GM12878 (cell line): ENCODE measurements at regions not wholly inside any gene's neighbourhood (a gene's known extent, or its start where the extent isn't known, plus 50 kb on each side); places are given as distances from the start of the nearest gene placed in this dataset.

Source experiments
- ATAC-seq: fragments of 200-7000 bp; cut with Tn5 transposase; 3 replicates; pipeline ENCODE4 v1.9.1; 2020; ENCODE audit warnings: mild to moderate bottlenecking, moderate library complexity
- BruUV-seq: library from RNA; stranded (reverse); fragments of 400-500 nt; replicated peaks from 2 replicates; lab custom pipeline; 2021; lab: Mats Ljungman, UMichigan
- CTCF ChIA-PET: fragments of 300-600 bp; sonication (Branson Sonifier 250); formaldehyde crosslinking; extraction: SDS; loops from one replicate; lab custom pipeline; 2021; ENCODE audit warnings: inconsistent platforms; lab: Yijun Ruan, JAX
- POLR2A ChIA-PET: fragments of 350-600 bp; formaldehyde crosslinking; extraction: SDS; loops from one replicate; lab custom pipeline; 2021; ENCODE audit warnings: inconsistent platforms; lab: Charles Lee
- RAD21 ChIA-PET: fragments of 300-600 bp; sonication (Branson Sonifier 250); formaldehyde crosslinking; loops from one replicate; lab custom pipeline; 2023; ENCODE audit warnings: antibody characterized with exemption; ENCODE audit not compliant: unreplicated experiment; lab: Charles Lee
- SMC1A ChIA-PET: fragments of 300-600 bp; sonication (Branson Sonifier 250); formaldehyde crosslinking; loops from one replicate; lab custom pipeline; 2023; ENCODE audit not compliant: unreplicated experiment, uncharacterized antibody; lab: Charles Lee
- DNase-seq: peaks from one replicate; pipeline ENCODE4 v3.0.0-alpha.2; 2011; ENCODE audit warnings: low read depth, low spot score
- FAIRE-seq: peaks from 3 replicates; lab custom pipeline; 2011; peaks lifted over from hg19 to GRCh38; lab: Jason Lieb, UNC
- H2AFZ ChIP-seq: 2 replicates; pipeline ENCODE4 v1.6.0; 2011; ENCODE audit warnings: low read depth, low read length, control low read depth; ENCODE audit not compliant: control insufficient read depth
- H3K27ac ChIP-seq: 2 replicates; pipeline ENCODE4 v1.5.1; 2011; ENCODE audit warnings: control low read depth; ENCODE audit not compliant: control insufficient read depth, insufficient read depth
- H3K27me3 ChIP-seq, 2 experiments: replicated peaks in 1 of 2; 2 replicates each; pipeline versions ENCODE4 v1.6.0 to v1.6.1; 2011; ENCODE audit warnings: low read length in 1 of 2; ENCODE audit not compliant: control insufficient read depth in 2 of 2, insufficient read depth in 2 of 2
- H3K36me3 ChIP-seq, 2 experiments: 2 replicates each; pipeline ENCODE4 v1.5.1; 2011; ENCODE audit warnings: low read length in 1 of 2; ENCODE audit not compliant: control insufficient read depth in 2 of 2, insufficient read depth in 2 of 2
- H3K4me1 ChIP-seq: 2 replicates; pipeline ENCODE4 v1.6.1; 2011; ENCODE audit warnings: mild to moderate bottlenecking, low read length, moderate library complexity, mixed read lengths; ENCODE audit not compliant: control insufficient read depth, insufficient read depth
- H3K4me2 ChIP-seq: 2 replicates; pipeline ENCODE4 v1.6.0; 2011; ENCODE audit warnings: control low read depth; ENCODE audit not compliant: control insufficient read depth, insufficient read depth
- H3K4me3 ChIP-seq: fragments of 200-600 bp; sonication (generic); 2 replicates; pipeline ENCODE4 v1.5.1; 2016
- H3K79me2 ChIP-seq: 2 replicates; pipeline ENCODE4 v1.6.0; 2011; ENCODE audit warnings: low read length; ENCODE audit not compliant: control insufficient read depth, insufficient read depth
- H3K9ac ChIP-seq: 2 replicates; pipeline ENCODE4 v1.8.0; 2011; ENCODE audit warnings: low read length, control low read depth, mixed read lengths; ENCODE audit not compliant: control insufficient read depth, insufficient read depth
- H3K9me3 ChIP-seq: replicated peaks from 3 replicates; pipeline ENCODE4 v1.5.1; 2011; ENCODE audit warnings: mild to moderate bottlenecking, low read length; ENCODE audit not compliant: control insufficient read depth, insufficient read depth
- H4K20me1 ChIP-seq: 2 replicates; pipeline ENCODE4 v1.6.0; 2011; ENCODE audit not compliant: control insufficient read depth, insufficient read depth
- BRCA1 ChIP-seq: IDR thresholded peaks from 2 replicates; pipeline ENCODE4 v1.6.1; 2011; ENCODE audit warnings: low read depth, low read length, improper control_type of control experiment
- CHD1 ChIP-seq: IDR thresholded peaks from 2 replicates; pipeline ENCODE4 v1.6.1; 2012; ENCODE audit warnings: low read depth, low read length, improper control_type of control experiment
- GABPA ChIP-seq: IDR thresholded peaks from 2 replicates; pipeline ENCODE4 v1.6.1; 2014; ENCODE audit warnings: antibody characterized with exemption, low read depth, mild to moderate bottlenecking, inconsistent platforms
- JUNB ChIP-seq: IDR thresholded peaks from 2 replicates; pipeline ENCODE4 v1.6.1; 2016; ENCODE audit warnings: antibody characterized with exemption, mild to moderate bottlenecking
- MYB ChIP-seq: fragments of 150-350 bp; IDR thresholded peaks from 2 replicates; pipeline ENCODE4 v1.6.1; 2014; ENCODE audit warnings: mild to moderate bottlenecking, low read depth, low read length, borderline replicate concordance
- NR2F1 ChIP-seq: fragments of 450-650 bp; conservative IDR thresholded peaks from 2 replicates; pipeline ENCODE4 v1.6.1; 2017; ENCODE audit warnings: mild to moderate bottlenecking
- NRF1 ChIP-seq: conservative IDR thresholded peaks from 2 replicates; pipeline ENCODE4 v1.6.1; 2011; ENCODE audit warnings: mild to moderate bottlenecking, low read depth, low read length, improper control_type of control experiment
- ZSCAN29 ChIP-seq: fragments of 450-650 bp; IDR thresholded peaks from 2 replicates; pipeline ENCODE4 v1.6.1; 2017; ENCODE audit warnings: mild to moderate bottlenecking, moderate library complexity
- in situ Hi-C: fragments of 300-500 bp; cut with MboI; formaldehyde crosslinking; loops from 9 replicates; pipeline ENCODE4 v1.14.3; 2018; ENCODE audit warnings: mixed read lengths
- intact Hi-C: fragments of 100-400 bp; cut with micrococcal nuclease; formaldehyde crosslinking; loops from one replicate; pipeline ENCODE4 v1.14.2; 2022; ENCODE audit not compliant: unreplicated experiment
- TF ChIP-seq, protein P1 (sequence below): fragments of 450-650 bp; IDR thresholded peaks from 2 replicates; pipeline ENCODE4 v1.6.1; 2017; ENCODE audit warnings: mild to moderate bottlenecking, moderate library complexity

DNA sequence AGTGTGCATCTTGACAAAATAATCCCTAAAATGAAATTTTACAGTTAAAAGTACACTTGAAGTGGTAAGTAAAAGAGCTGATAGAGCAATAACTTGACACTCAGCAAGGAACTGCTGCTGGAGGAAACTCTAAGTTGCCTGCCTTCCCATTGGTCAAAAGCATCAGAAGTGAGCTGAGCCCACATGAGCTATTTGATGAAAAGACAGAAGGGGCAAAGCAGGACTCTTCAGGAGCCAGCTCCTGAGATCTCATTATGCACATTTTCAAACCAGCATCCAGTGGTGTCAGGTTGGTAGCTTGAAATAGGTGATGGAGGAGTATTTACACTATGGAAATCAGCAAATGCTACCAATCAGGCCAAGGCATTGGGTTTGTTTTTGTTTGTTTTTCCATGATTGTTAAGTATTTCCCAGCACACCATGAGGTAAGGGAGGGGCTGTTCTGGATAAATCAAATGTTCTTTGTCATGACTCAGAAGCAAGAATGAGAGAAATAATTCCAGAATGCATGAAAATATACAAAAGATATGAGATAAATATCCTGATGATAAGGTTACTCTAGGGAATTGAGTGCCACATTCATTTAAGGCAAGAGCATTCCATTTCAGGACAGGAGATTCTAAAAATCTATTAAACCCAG is 316.6 kb downstream of the SNX13 start:
- ATAC-seq (no peak), FAIRE-seq (no peak), DNase-seq (no peak)
- intact Hi-C loops = no loop called here
- H3K36me3 ChIP-seq = no peaks in the 10 kb centered on the region
- ChIA-PET RAD21 (no interaction called here), SMC1A (interaction anchor here (0.9 to 1.9 kb wide), 2 partner anchors 9 to 15 kb away, joined by 3 to 10 read pairs; no protein-coding TSS in a partner anchor), CTCF (interaction anchor here (1.5 kb wide), 1 partner anchor 18 kb away, joined by 6 read pairs; no protein-coding TSS in a partner anchor), POLR2A (no interaction called here)
- no peak for TF ChIP-seq BRCA1
- TF ChIP-seq JUNB = no peak
- no peak for TF ChIP-seq CHD1
- TF ChIP-seq MYB = no peak
- no peak for TF ChIP-seq NR2F1
- no peak for TF ChIP-seq ZSCAN29
- no peak for TF ChIP-seq NRF1
- no peak for TF ChIP-seq GABPA
- TF ChIP-seq, protein P1, sequence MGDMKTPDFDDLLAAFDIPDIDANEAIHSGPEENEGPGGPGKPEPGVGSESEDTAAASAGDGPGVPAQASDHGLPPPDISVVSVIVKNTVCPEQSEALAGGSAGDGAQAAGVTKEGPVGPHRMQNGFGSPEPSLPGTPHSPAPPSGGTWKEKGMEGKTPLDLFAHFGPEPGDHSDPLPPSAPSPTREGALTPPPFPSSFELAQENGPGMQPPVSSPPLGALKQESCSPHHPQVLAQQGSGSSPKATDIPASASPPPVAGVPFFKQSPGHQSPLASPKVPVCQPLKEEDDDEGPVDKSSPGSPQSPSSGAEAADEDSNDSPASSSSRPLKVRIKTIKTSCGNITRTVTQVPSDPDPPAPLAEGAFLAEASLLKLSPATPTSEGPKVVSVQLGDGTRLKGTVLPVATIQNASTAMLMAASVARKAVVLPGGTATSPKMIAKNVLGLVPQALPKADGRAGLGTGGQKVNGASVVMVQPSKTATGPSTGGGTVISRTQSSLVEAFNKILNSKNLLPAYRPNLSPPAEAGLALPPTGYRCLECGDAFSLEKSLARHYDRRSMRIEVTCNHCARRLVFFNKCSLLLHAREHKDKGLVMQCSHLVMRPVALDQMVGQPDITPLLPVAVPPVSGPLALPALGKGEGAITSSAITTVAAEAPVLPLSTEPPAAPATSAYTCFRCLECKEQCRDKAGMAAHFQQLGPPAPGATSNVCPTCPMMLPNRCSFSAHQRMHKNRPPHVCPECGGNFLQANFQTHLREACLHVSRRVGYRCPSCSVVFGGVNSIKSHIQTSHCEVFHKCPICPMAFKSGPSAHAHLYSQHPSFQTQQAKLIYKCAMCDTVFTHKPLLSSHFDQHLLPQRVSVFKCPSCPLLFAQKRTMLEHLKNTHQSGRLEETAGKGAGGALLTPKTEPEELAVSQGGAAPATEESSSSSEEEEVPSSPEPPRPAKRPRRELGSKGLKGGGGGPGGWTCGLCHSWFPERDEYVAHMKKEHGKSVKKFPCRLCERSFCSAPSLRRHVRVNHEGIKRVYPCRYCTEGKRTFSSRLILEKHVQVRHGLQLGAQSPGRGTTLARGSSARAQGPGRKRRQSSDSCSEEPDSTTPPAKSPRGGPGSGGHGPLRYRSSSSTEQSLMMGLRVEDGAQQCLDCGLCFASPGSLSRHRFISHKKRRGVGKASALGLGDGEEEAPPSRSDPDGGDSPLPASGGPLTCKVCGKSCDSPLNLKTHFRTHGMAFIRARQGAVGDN = no peak
- H4K20me1 ChIP-seq = no peaks in the 10 kb centered on the region
- in situ Hi-C loops = no loop called here
- H3K4me3 ChIP-seq = no peak overlapping the region
- no peaks in the 10 kb centered on the region for H3K79me2 ChIP-seq
- no peaks in the 10 kb centered on the region for H3K9me3 ChIP-seq
- BruUV-seq = no TSS peak
- no peak overlapping the region for H3K27ac ChIP-seq
- H3K27me3 ChIP-seq = no peaks in the 10 kb centered on the region; a peak in 1 of 4 replicates
- H3K9ac ChIP-seq = no peak overlapping the region
- H2AFZ ChIP-seq = no peak overlapping the region
- H3K4me2 ChIP-seq = no peak overlapping the region
- no peaks in the 10 kb centered on the region for H3K4me1 ChIP-seq
